ENCODE measurements at regions not wholly inside any gene's neighbourhood (a gene's known extent, or its start where the extent isn't known, plus 50 kb on each side); places are given as distances from the start of the nearest gene placed in this dataset.
A peak's percentile ranks its signal among the peaks of the same experiment; 100 is the strongest.

GRCh38 chr1:232555494-232556210 lies 74.3 kb downstream of the SIPA1L2 start:
- no peak for DNase-seq

GRCh38 chr1:232554409-232554808 lies 75.5 kb downstream of the SIPA1L2 start:
- no peak for DNase-seq

- DNase-seq, result no peak
Measured at GRCh38 chr1:232553809-232554208, 76.1 kb downstream of the SIPA1L2 start.

- DNase-seq, result no peak
Measured at GRCh38 chr1:232553050-232553754, 76.7 kb downstream of the SIPA1L2 start.

GRCh38 chr1:232551386-232551785 lies 78.5 kb downstream of the SIPA1L2 start:
- DNase-seq, result no peak

GRCh38 chr1:232550007-232550406 lies 79.9 kb downstream of the SIPA1L2 start:
- DNase-seq, result no peak

GRCh38 chr1:232548691-232549090 lies 81.2 kb downstream of the SIPA1L2 start:
- DNase-seq, result no peak

- DNase-seq, result peak; percentile 45
Measured at GRCh38 chr1:232547938-232548484, 81.9 kb downstream of the SIPA1L2 start.

GRCh38 chr1:232542633-232543593 lies 87.0 kb downstream of the SIPA1L2 start:
- DNase-seq, result peak; percentile 13

GRCh38 chr1:232538943-232539302 lies 91.0 kb downstream of the SIPA1L2 start:
- DNase-seq, result no peak

- no peak for DNase-seq
Measured at GRCh38 chr1:232538224-232538942, 91.5 kb downstream of the SIPA1L2 start.

GRCh38 chr1:232534552-232535517 lies 95.1 kb downstream of the SIPA1L2 start:
- no peak for DNase-seq

- DNase-seq, result no peak
Measured at GRCh38 chr1:232533328-232533727, 96.6 kb downstream of the SIPA1L2 start.

- DNase-seq, result no peak
Measured at GRCh38 chr1:232532901-232533300, 97.0 kb downstream of the SIPA1L2 start.

- no peak for DNase-seq
Measured at GRCh38 chr1:232531291-232531690, 98.6 kb downstream of the SIPA1L2 start.

- DNase-seq, result no peak
Measured at GRCh38 chr1:232529747-232530146, 100.2 kb downstream of the SIPA1L2 start.

GRCh38 chr1:232528472-232529089 lies 101.4 kb downstream of the SIPA1L2 start:
- DNase-seq, result no peak

GRCh38 chr1:232524056-232524455 lies 105.9 kb downstream of the SIPA1L2 start:
- no peak for DNase-seq

- no peak for DNase-seq
Measured at GRCh38 chr1:232522189-232522588, 107.7 kb downstream of the SIPA1L2 start.

GRCh38 chr1:232521660-232522059 lies 108.3 kb downstream of the SIPA1L2 start:
- no peak for DNase-seq

- DNase-seq, result peak; percentile 73
Measured at GRCh38 chr1:232519186-232519585, 110.7 kb downstream of the SIPA1L2 start.
